ENCODE measurements at regions not wholly inside any gene's neighbourhood (a gene's known extent, or its start where the extent isn't known, plus 50 kb on each side); places are given as distances from the start of the nearest gene placed in this dataset.

DNA sequence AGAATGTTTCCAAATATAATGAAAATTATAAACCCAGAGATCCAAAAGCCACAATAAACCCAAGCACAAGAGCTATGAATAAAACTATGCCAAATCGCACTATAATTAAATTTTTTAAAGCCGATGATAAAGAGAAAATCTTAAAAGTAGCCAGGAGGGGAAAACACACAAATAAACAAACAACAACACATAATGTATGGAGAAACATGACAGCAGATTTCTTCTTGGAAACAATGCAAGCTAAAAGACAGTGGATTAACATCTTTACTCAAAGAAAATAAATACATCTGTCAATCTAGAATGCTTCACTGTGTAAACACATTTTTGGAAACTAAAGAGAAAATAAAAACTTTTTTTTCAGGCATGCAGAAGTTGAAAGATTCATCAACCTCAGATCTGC is 53.0 kb upstream of the SMOX start:
- no peak for DNase-seq
- Histone ChIP-seq H3K9me3 (replicated peaks; ENCODE audit: control insufficient read depth, low read depth, low read length) (no peaks in the 10 kb centered on the region), H3K4me1 (ENCODE audit: control insufficient read depth, insufficient read depth, low read length) (peaks cover 6% of the 10 kb centered on the region), H3K36me3 (ENCODE audit: control insufficient read depth, insufficient read depth, low read length) (no peaks in the 10 kb centered on the region), H3K27ac (ENCODE audit: low read length) (no peak overlapping the region), H3K4me3 (ENCODE audit: low read length) (no peak overlapping the region), H3K27me3 (ENCODE audit: control insufficient read depth, insufficient read depth, low read length) (no peaks in the 10 kb centered on the region)
- no CpG with 5 or more reads among the region's 2 CpGs for WGBS (ENCODE audit: insufficient coverage)

DNA sequence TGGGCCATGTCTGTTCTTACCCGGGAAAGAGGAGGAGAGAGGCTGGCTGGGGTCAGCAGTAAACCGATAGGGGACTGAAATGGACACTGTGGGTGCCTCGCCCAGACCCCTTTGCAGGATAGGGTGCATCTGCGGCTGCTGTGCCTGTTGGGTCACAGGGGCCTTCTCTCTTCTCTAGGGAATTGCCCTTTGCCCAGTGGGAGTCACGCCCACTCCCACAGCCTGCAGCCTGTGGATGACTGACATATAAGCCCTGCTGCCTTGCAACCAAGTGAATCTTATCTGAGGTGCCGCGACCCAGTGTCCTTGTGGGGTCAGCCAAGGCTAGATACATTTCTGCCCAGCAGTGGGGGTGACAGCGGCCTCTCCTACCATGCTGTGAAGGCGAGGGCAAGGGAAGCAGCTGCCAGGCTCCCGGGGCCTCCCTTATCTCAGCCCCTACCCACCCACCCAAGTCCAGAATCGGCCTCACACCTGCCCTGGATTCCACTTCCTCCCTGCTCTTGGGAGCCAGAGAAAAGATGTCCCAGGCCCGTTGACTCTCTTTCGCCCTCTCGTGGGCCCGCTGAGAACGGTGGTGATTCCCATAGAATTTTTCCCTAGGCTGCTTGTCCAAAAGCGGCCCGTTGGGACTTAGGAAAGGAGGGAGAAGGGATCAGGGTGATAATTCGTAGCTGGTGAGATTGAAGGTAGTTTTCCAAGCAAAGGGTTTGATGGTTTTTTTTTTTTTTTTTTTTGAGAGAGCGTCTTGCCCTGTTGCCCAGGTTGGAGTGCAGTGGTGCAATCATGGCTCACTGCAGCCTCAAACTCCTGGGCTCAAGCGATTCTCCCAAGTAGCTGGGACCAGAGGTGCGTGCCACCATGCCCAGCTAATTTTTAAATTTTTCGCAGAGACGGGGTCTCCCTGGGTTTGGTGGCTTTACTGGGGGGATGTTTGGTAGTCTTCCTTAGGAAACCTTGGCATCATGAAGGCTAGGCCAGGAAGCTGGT is 56.8 kb upstream of the SMOX start:
- Histone ChIP-seq H3K27ac (ENCODE audit: low read length) (no peak overlapping the region), H3K4me3 (ENCODE audit: low read length) (no peak overlapping the region), H3K36me3 (ENCODE audit: control insufficient read depth, insufficient read depth, low read length) (no peaks in the 10 kb centered on the region), H3K27me3 (ENCODE audit: control insufficient read depth, insufficient read depth, low read length) (no peaks in the 10 kb centered on the region), H3K9me3 (replicated peaks; ENCODE audit: control insufficient read depth, low read depth, low read length) (no peaks in the 10 kb centered on the region), H3K4me1 (ENCODE audit: control insufficient read depth, insufficient read depth, low read length) (peaks cover 6% of the 10 kb centered on the region)
- DNase-seq, result peak; percentile 59
- WGBS (ENCODE audit: insufficient coverage), result 58% methylated on average over 14 of the region's 24 CpGs

DNA sequence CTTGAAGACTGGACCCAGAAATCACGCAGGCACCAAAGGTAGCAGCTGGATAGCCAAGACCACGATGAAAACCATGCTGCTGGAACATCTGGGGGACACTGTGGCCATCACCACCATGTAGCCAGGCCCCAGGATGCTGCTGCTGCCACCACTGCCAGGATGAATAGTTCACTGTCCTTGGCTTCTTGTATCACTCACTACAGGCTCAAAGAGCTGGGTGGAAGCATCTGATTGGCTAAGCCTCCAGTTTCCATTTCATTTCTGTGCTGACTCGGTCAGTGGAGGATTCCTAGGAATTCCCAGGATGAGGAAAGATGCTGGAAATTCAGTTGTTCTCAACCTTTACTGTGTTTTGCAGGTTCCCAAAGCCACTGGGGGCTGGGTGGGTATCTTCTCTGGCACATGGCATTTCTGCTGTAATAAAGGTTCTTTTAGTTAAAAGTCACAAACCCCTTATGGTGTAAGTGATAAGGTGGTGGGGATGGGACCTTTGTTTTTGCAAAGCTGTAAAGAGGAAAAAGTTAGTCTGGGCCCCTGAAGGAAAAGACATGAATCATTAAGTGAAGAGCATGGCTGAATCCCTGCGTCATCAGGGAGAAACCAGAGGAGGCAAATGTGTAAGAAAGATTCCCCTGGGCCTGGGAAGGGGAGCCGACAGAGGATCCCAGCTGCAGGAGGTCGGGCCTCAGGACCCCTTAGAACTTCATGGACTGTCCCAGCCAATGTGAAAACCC is 57.7 kb upstream of the SMOX start:
- Histone ChIP-seq H3K4me3 (ENCODE audit: low read length) (no peak overlapping the region), H3K27ac (ENCODE audit: low read length) (no peak overlapping the region), H3K36me3 (ENCODE audit: control insufficient read depth, insufficient read depth, low read length) (no peaks in the 10 kb centered on the region), H3K4me1 (ENCODE audit: control insufficient read depth, insufficient read depth, low read length) (peaks cover 6% of the 10 kb centered on the region), H3K27me3 (ENCODE audit: control insufficient read depth, insufficient read depth, low read length) (no peaks in the 10 kb centered on the region), H3K9me3 (replicated peaks; ENCODE audit: control insufficient read depth, low read depth, low read length) (no peaks in the 10 kb centered on the region)
- peak; percentile 35 for DNase-seq
- WGBS (ENCODE audit: insufficient coverage), result 56% methylated on average over 5 of the region's 6 CpGs

DNA sequence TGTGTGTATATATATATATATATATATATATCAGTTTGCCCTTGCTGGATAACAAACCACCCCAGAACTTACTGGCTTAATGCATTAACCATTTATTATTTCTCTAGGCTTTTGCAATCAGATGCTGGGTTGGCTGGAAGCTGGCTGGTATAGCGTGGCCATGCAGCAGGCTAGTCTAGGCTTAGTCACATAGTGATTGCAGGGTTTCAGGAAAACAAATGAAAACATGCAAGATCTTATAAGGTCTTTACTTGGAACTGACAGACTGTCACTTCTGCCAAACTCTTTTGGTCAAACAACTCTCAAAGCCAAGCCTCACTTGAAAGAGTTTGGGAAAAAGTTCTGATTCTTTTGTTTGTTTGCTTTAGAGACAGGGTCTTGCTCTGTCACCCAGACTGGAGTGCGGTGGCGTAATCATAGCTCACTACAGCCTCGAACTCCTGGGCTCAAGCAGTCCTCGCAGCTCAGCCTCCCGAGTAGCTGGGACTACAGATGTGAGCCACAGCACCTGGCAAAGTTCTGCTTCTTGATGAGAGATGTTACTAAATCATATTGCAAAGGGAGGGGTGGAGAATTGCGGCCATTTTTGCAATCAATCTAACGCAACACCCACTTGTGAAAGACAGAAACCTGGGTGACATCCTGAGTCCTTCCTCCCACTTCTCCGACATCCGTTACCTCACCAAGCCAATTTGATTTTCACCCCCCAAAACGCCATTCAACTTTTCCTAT is 58.7 kb upstream of the SMOX start:
- Histone ChIP-seq H3K27ac (ENCODE audit: low read length) (no peak overlapping the region), H3K27me3 (ENCODE audit: control insufficient read depth, insufficient read depth, low read length) (no peaks in the 10 kb centered on the region), H3K9me3 (replicated peaks; ENCODE audit: control insufficient read depth, low read depth, low read length) (no peaks in the 10 kb centered on the region), H3K4me1 (ENCODE audit: control insufficient read depth, insufficient read depth, low read length) (peaks cover 14% of the 10 kb centered on the region), H3K36me3 (ENCODE audit: control insufficient read depth, insufficient read depth, low read length) (no peaks in the 10 kb centered on the region), H3K4me3 (ENCODE audit: low read length) (no peak overlapping the region)
- DNase-seq, result peak; percentile 9
- 79% methylated on average over 8 of the region's 11 CpGs for WGBS (ENCODE audit: insufficient coverage)

DNA sequence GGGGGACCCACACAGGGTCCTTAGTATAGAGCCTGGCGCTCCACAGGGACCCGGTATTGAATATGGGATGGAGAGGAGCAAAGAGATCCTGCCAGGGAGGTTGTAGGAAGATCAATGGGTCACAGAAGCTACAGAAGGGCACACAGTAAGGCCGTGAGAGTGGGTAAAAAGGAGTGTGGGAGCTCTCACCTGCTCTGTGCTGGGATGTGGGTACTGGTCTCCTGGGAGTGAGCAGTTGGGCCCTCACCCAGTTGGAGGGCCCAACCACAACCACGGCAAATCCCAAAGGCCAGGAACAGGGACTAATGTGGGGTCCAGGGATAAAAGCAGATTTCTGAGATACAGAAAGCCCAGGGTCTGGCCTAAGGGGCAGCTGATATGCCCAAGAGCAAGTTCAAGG is 59.9 kb upstream of the SMOX start:
- H3K27me3 ChIP-seq (ENCODE audit: control insufficient read depth, insufficient read depth, low read length), result no peaks in the 10 kb centered on the region
- peak; percentile 2 for DNase-seq
- H3K36me3 ChIP-seq (ENCODE audit: control insufficient read depth, insufficient read depth, low read length), result no peaks in the 10 kb centered on the region
- peaks cover 20% of the 10 kb centered on the region for H3K4me1 ChIP-seq (ENCODE audit: control insufficient read depth, insufficient read depth, low read length)
- H3K4me3 ChIP-seq (ENCODE audit: low read length), result no peak overlapping the region
- H3K9me3 ChIP-seq (replicated peaks; ENCODE audit: control insufficient read depth, low read depth, low read length), result no peaks in the 10 kb centered on the region
- no peak overlapping the region for H3K27ac ChIP-seq (ENCODE audit: low read length)
- WGBS (ENCODE audit: insufficient coverage), result 100% methylated on average over 4 of the region's 4 CpGs

DNA sequence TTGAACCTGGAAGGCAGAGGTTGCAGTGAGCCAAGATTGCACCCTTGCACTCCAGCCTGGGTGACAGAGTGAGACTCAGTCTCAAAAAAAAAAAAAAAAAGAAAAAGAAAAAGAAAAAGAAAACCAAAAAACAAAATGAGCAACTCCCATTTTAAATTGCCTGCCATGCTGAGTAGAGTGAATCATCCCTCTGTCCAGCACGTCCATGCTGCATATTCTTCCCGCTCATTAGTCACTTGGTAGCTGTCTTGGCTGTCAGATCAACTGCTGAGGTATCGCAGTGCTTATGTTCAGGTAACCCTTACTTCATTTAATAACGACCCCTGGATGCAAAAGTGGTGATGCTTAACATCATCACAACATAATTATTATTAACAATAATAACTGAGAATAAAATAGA is 60.7 kb upstream of the SMOX start:
- Histone ChIP-seq H3K36me3 (ENCODE audit: control insufficient read depth, insufficient read depth, low read length) (no peaks in the 10 kb centered on the region), H3K4me3 (ENCODE audit: low read length) (no peak overlapping the region), H3K4me1 (ENCODE audit: control insufficient read depth, insufficient read depth, low read length) (peaks cover 28% of the 10 kb centered on the region), H3K27me3 (ENCODE audit: control insufficient read depth, insufficient read depth, low read length) (no peaks in the 10 kb centered on the region), H3K27ac (ENCODE audit: low read length) (no peak overlapping the region), H3K9me3 (replicated peaks; ENCODE audit: control insufficient read depth, low read depth, low read length) (no peaks in the 10 kb centered on the region)
- WGBS (ENCODE audit: insufficient coverage), result no CpG with 5 or more reads among the region's 4 CpGs
- no peak for DNase-seq

DNA sequence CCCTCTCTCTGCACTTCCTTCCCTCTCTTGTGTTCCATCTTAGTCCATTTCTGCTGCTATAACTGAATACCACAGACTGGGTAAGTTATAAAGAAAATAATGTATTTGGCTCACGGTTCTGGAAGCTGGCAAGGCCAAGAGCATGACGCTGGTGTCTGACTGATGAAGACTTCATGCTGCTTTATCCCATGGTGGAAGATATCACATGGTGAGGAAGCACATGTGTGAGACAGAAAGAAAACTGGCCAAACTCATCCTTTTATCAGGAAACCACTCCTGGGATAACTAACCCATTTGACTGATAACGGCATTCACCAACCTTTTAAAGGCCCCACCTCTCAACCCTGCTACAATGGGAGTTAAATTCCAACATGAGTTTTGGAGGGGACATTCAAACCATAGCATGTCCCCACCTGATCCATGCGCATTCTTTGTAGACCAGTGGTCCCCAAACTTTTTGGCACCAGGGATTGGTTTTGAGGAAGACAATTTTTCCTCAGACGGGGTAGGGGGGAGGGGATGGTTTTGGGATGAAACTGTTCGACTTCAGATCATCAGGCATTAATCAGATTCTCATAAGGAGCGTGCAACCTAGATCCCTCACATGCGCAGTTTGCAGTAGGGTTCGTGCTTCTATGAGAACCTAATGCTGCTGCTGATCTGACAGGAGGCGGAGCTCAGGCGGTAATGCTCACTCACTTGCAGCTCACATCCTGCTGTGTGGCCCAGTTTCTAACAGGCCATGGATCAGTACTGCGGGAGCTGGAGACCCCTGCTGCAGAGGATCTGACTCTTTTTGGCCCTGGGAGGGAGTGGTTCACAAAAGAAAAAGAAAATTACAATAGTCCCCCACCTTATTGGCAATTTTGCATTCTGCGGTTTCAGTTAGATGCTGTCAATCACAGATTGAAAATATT is 61.6 kb upstream of the SMOX start:
- Histone ChIP-seq H3K36me3 (ENCODE audit: control insufficient read depth, insufficient read depth, low read length) (no peaks in the 10 kb centered on the region), H3K27ac (ENCODE audit: low read length) (no peak overlapping the region), H3K4me1 (ENCODE audit: control insufficient read depth, insufficient read depth, low read length) (peaks cover 32% of the 10 kb centered on the region), H3K4me3 (ENCODE audit: low read length) (no peak overlapping the region), H3K27me3 (ENCODE audit: control insufficient read depth, insufficient read depth, low read length) (no peaks in the 10 kb centered on the region), H3K9me3 (replicated peaks; ENCODE audit: control insufficient read depth, low read depth, low read length) (no peaks in the 10 kb centered on the region)
- WGBS (ENCODE audit: insufficient coverage), result 62% methylated on average over 8 of the region's 13 CpGs
- peak; percentile 6 for DNase-seq

DNA sequence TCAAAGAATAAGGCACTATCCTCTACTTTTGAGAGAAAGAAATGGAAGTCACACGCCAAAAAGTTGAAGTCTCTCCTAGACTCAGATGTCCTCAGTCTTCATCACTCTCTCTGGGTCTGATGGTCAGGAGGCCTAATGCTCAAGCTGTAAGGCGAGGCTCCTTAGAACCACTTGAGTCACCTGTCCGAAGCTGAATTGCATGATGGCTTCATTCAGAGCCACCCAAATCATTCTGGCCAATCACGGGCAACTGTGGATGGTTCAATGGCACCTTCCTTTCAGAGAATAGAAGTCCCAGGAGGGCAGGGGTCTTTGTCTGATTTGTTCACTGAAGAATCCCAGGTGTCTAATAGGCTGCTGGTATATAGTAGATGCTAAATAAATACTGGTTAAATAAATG is 63.9 kb upstream of the SMOX start:
- H3K4me3 ChIP-seq (ENCODE audit: low read length), result no peak overlapping the region
- no peaks in the 10 kb centered on the region for H3K27me3 ChIP-seq (ENCODE audit: control insufficient read depth, insufficient read depth, low read length)
- no peaks in the 10 kb centered on the region for H3K36me3 ChIP-seq (ENCODE audit: control insufficient read depth, insufficient read depth, low read length)
- H3K4me1 ChIP-seq (ENCODE audit: control insufficient read depth, insufficient read depth, low read length), result peaks cover 26% of the 10 kb centered on the region
- no peaks in the 10 kb centered on the region for H3K9me3 ChIP-seq (replicated peaks; ENCODE audit: control insufficient read depth, low read depth, low read length)
- DNase-seq, result no peak
- H3K27ac ChIP-seq (ENCODE audit: low read length), result no peak overlapping the region
- 90% methylated on average over 2 of the region's 4 CpGs for WGBS (ENCODE audit: insufficient coverage)

DNA sequence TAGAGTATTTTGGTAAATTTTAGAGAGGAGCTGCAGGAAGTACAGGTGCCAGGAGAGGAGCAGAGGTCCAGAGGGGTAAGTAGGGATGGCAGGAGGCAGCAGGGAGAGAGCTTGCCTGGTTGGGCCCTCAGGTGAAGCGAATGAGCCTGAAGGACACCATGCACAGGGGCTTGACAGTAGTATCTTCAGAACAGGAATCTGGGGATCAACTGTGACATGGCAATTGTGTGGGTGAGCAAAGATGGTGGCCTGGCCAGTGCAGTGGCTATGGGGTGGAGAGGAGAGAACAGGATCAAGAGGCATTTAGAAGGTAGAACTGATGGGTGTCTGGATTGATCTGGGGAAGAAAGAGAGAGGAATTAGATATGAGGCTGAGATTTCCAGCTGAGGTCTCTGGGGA is 64.5 kb upstream of the SMOX start:
- Histone ChIP-seq H3K27ac (ENCODE audit: low read length) (no peak overlapping the region), H3K36me3 (ENCODE audit: control insufficient read depth, insufficient read depth, low read length) (no peaks in the 10 kb centered on the region), H3K4me1 (ENCODE audit: control insufficient read depth, insufficient read depth, low read length) (peaks cover 26% of the 10 kb centered on the region), H3K9me3 (replicated peaks; ENCODE audit: control insufficient read depth, low read depth, low read length) (no peaks in the 10 kb centered on the region), H3K4me3 (ENCODE audit: low read length) (no peak overlapping the region), H3K27me3 (ENCODE audit: control insufficient read depth, insufficient read depth, low read length) (no peaks in the 10 kb centered on the region)
- no peak for DNase-seq
- 100% methylated on average over 1 of the region's 1 CpG for WGBS (ENCODE audit: insufficient coverage)
